ENCODE measurements at regions not wholly inside any gene's neighbourhood (a gene's known extent, or its start where the extent isn't known, plus 50 kb on each side); places are given as distances from the start of the nearest gene placed in this dataset.

GRCh38 chr1:201771466-201771865 is 57.5 kb upstream of the IPO9 start:
- TF ChIP-seq CTCF (IDR thresholded peaks at IDR 0.05) (no peak), POLR2A (IDR thresholded peaks at IDR 0.05) (no peak)

All from thyroid gland (tissue), 4 donors.